ENCODE measurements at regions not wholly inside any gene's neighbourhood (a gene's known extent, or its start where the extent isn't known, plus 50 kb on each side); places are given as distances from the start of the nearest gene placed in this dataset.

- DNase-seq (ENCODE audit: low spot score) = peak; percentile 24
Observed at GRCh38 chr3:168248383-168249204, 152.9 kb upstream of the GOLIM4 start.

DNA sequence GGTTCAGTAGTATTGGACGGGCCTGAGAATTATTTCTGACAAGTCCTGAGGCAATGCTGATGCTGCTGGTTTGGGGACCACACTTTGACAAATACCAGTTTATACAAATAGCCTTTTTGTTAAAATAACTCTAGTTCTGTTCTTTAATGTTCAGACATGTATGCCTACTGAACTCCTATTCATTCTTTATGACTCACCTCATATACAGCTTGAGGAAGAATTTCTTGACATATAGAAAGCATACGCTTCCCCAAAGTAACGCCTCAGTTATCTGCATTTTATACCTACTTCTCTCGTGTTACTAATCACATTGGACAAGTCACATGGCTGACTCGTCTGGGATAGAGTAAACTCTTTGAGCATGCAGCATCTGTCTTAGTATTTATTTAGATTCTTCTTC lies 145.4 kb upstream of the GOLIM4 start:
- DNase-seq (ENCODE audit: low spot score) = no peak

GRCh38 chr3:168239287-168239686 lies 143.6 kb upstream of the GOLIM4 start:
- no peak for DNase-seq (ENCODE audit: low spot score)

GRCh38 chr3:168233001-168233400 lies 137.3 kb upstream of the GOLIM4 start:
- DNase-seq (ENCODE audit: low spot score) = no peak

GRCh38 chr3:168223085-168223484 lies 127.4 kb upstream of the GOLIM4 start:
- no peak for DNase-seq (ENCODE audit: low spot score)

- no peak for DNase-seq (ENCODE audit: low spot score)
Observed at GRCh38 chr3:168220556-168220955, 124.8 kb upstream of the GOLIM4 start.

- no peak for DNase-seq (ENCODE audit: low spot score)
Observed at GRCh38 chr3:168219530-168219929, 123.8 kb upstream of the GOLIM4 start.

- DNase-seq (ENCODE audit: low spot score) = no peak
Observed at GRCh38 chr3:168218600-168218999, 122.9 kb upstream of the GOLIM4 start.

GRCh38 chr3:168216851-168217250 lies 121.1 kb upstream of the GOLIM4 start:
- no peak for DNase-seq (ENCODE audit: low spot score)

DNA sequence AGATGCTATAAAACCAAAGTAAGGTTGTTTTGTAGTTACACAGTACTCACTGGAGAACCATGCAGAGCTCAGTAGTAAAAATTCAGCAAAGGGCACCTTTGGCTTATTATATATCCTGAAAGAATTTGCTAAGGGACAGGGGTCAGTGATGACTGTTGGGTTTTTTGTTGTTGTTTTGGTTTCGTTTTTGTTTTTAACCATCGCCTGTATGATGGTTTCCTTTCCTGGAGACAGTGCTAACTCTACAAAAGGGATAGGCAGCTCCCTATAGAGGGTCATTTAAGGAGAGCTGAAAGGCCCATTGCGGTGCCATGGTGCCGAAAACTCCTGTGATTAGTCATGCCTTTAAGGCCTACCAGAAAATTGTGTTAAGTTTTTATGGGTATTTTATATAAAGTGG lies 118.2 kb upstream of the GOLIM4 start:
- DNase-seq (ENCODE audit: low spot score) = peak; percentile 6

GRCh38 chr3:168212664-168213285 lies 117.1 kb upstream of the GOLIM4 start:
- no peak for DNase-seq (ENCODE audit: low spot score)

DNA sequence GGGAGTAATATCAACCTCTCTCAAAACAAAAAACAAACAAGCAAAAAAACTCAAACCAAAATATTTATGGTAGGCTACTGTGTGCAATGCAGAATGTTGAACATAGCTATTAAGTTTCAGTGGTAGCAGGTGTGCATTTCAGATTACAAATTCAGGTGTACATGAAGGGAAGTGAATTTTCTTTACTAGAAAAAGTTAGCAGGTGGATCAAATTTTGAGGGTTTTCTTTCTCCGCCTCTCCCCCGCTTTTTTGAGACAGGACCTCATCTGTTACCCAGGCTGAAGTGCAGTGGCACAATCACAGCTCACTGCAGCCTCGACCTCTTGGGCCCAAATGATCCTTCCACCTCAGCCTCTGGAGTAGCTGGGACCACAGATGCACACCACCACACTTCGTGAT lies 109.7 kb upstream of the GOLIM4 start:
- DNase-seq (ENCODE audit: low spot score) = no peak

DNA sequence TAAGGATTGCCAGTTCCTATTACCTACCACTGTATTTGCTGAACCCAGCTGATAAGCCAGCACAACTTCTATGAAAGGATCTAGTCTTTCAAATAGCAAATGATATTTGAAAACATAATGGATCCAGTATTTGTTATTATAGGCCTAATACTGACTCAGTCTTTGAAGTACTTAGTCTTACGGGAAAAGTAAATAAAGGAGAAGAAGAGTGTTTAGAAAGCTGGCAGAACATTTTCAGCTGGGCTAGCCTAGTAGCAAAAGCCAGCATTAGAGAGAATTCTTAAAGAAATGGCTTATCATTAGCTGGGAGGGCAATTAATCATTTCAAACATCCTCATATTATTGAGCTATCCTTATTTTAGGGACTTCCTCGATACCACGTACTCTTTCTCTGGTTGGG lies 101.4 kb upstream of the GOLIM4 start:
- DNase-seq (ENCODE audit: low spot score) = no peak

DNA sequence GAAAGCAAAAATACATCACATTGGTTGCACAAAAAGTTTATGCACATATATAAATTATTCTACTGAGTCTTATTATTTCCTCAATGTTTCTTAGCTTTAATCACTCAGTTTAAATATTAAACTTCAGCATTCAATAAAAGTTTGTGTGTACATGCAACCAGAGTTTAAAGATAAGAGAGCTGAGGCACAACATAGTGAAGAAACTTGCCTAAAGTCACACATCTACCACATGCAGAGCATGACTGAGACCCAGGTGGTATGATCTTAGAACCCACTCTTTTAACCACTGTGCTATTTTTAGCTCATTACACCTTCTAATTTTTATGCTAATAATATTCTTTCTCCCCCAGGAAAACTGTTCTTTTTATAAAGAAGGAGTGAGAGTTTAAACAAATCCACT lies 96.1 kb upstream of the GOLIM4 start:
- no peak for DNase-seq (ENCODE audit: low spot score)

- no peak for DNase-seq (ENCODE audit: low spot score)
Observed at GRCh38 chr3:168187233-168187632, 91.5 kb upstream of the GOLIM4 start.

DNA sequence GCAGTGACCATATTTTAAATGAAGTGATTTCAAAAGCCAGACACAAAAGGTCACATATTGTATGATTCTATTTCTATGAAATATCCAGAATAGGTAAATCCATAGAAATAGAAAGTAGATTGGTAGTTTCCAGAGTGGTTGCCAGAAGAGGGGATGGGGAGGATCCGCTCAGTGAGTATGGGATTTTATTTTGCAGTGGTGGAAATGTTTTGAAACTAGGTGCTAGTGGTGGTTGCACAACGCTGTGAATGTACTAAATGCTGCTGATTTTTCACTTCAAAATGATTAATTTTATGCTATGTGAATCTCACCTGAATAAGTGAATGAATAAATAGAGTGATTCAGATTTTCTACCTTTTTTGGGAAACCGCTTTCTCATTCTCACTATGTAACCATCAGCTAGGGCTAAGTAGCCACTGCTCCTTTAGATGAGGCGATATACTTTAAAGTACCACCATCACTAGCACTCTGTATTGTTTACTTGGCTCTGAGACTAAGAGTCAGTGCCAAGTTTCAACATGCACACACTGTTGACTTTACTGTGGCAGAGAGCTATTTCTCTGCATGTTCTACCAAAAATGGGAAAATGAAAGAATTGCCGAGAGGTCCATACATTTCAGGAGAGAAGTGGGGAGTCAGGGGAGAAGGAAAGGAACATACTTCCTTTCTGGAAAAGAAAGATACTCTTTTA lies 90.7 kb upstream of the GOLIM4 start:
- no peak for DNase-seq (ENCODE audit: low spot score)

DNA sequence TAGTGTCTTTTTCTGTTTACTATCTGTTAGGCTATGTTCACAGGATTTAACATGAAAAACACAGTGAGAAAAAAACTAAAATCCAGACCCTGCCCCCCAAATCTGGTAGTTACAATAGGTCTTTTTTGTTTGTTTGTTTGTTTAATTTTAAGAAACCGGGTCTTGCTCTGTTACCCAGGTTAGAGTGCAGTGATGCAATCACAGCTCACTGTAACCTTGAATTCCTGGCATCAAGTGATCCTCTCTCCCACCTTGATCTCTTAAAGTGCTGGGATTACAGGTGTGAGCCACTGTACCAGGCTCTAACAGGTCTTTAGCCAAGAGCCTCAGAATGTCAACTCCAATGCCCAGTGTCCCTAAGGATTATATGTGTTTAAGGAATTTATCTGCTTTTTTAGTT lies 88.0 kb upstream of the GOLIM4 start:
- no peak for DNase-seq (ENCODE audit: low spot score)

GRCh38 chr3:168168743-168169142 lies 73.0 kb upstream of the GOLIM4 start:
- DNase-seq (ENCODE audit: low spot score) = no peak

DNA sequence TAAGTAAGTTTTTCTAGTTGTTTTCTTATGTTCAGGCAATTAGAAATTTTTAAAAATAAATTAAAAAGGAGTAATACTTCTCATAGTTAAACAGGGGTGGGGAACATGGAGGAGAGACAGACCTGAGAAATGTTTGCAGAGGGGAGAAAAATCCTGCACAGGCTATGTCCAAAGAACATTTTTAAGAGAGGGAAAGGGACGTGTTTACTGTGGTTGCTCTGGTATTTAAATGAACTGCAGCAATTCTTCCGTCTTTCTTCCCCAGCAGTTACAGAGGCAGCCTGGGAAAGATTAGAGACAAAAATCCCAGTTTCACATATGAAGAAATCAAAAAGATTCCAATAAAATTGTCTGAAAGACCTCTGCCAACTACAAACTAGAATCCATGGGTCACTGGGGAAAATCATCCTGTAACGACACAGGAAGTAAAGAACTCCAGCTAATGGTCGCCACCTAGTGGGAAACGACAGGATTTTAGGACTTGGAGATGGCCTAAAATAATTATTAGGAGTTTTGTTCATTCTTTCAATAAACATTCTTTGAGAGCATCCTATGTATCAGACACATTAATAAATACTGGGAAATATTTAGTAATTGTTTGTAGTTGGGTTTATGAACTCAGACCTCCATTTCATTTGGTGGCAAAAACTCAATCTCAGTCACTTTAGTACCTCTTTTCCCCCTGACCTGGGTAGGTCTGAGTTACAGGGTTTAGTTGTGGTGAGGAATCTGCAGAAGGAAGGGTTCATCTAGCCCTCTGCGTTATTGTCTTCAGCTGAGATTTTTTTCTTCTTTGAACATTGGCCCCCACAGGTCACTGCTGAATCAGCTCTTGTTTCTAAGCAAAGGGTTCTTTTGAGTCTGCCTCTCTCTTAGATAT lies 69.9 kb upstream of the GOLIM4 start:
- DNase-seq (ENCODE audit: low spot score) = peak; percentile 48

DNA sequence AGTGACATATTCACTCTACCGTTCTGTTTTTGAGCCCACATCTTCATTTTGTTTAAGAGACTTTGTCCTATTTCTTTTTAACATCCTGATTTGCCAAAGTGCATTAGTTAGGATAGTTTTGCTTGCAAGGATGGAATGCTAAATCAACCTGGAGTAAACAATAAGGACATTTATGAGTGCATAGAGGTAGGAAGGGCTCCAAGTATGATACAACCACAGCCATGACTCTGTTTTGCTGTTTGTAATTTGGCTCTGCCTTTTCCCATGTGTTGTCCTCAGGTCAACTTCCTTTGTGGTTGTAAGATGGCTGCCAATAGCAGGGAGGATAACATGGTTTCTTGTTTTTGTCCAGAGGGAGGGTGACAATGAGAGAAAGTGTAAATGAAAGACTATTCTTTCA lies 66.4 kb upstream of the GOLIM4 start:
- DNase-seq (ENCODE audit: low spot score) = no peak

DNA sequence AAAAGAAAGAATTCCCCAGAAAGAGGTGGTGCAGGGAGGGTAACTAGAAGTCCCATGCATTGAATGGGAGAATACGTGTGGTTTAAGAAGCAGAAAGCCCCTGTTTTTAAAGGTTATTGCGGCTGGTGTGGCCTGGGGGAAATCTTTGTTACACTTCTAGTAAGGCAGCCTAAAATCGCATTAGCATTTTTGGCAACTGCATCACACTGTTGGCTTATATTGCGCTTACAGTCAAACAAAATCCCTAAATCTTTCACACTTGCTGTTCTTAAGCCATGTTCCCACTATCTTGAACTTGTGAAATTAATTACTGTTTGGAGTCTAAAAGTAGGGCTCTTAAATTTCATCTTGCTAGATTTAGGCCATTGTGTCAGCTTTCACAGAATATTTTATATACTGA lies 66.0 kb upstream of the GOLIM4 start:
- DNase-seq (ENCODE audit: low spot score) = no peak

DNA sequence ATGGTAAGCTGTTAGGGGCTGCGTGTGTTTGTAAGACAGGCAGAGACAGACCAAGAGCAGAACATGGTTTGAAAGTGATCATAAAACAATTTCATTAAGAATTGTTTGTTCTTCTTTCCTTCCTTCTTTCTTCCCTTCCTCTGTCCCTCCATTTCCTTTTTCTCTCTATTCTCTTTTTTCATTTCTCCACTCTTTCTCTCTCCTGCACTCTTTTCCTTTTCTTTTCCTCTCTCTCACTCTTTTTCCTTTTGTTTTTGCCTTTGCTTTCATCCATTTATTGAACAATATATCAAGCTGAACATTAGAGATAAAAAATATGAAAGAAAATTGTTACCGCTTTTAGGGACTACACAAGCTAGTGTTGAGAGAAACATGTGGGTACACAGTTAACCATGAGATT lies 62.2 kb upstream of the GOLIM4 start:
- no peak for DNase-seq (ENCODE audit: low spot score)

Measured in activated CD4-positive, alpha-beta T cell treated with anti-CD3 and anti-CD28 coated beads, Interleukin-2, Interleukin-4, amounts not matched to agents 100 ng/mL and 50 ng/mL, durations not matched to agents 16 hours and 8 hours (primary cell).